HL-60 (cell line): ENCODE measurements at regions not wholly inside any gene's neighbourhood (a gene's known extent, or its start where the extent isn't known, plus 50 kb on each side); places are given as distances from the start of the nearest gene placed in this dataset.

Experiments
- DNase-seq, 2 experiments: peaks; one replicate each; pipeline ENCODE4 v3.0.0-alpha.2; 2010 to 2020; ENCODE audit warnings: low read depth in 1 of 2, low spot score in 1 of 2
- H3K27ac ChIP-seq: fragments of 250-450 bp; sonication (Bioruptor Pico); replicated peaks from 2 replicates; pipeline ENCODE4 v1.5.1; 2020; ENCODE audit warnings: mild to moderate bottlenecking, moderate library complexity
- H3K27me3 ChIP-seq: fragments of 250-450 bp; sonication (Bioruptor Pico); 2 replicates; pipeline ENCODE4 v1.5.1; 2021; ENCODE audit warnings: mild to moderate bottlenecking, moderate library complexity; ENCODE audit not compliant: insufficient read depth, poor library complexity, severe bottlenecking
- H3K4me3 ChIP-seq: replicated peaks from 2 replicates; pipeline ENCODE4 v1.5.1; 2011; ENCODE audit warnings: mild to moderate bottlenecking, control low read depth, low read length; ENCODE audit not compliant: insufficient read depth
- CTCF ChIP-seq: IDR thresholded peaks from one replicate; pipeline ENCODE4 v1.5.1; 2011; ENCODE audit warnings: low read length, control low read depth, inconsistent platforms; ENCODE audit not compliant: insufficient read depth
- GABPA ChIP-seq: IDR thresholded peaks from 2 replicates; pipeline ENCODE4 v1.6.1; 2012; ENCODE audit warnings: low read depth
- POLR2AphosphoS5 ChIP-seq: IDR thresholded peaks from 2 replicates; pipeline ENCODE4 v1.6.1; 2012; ENCODE audit warnings: low read depth
- REST ChIP-seq: IDR thresholded peaks from 2 replicates; pipeline ENCODE4 v1.6.1; 2012; ENCODE audit warnings: low read depth; ENCODE audit not compliant: insufficient replicate concordance
- SPI1 ChIP-seq: IDR thresholded peaks from 2 replicates; pipeline ENCODE4 v1.6.1; 2012; ENCODE audit warnings: low read depth, mild to moderate bottlenecking, borderline replicate concordance

- Histone ChIP-seq H3K27me3 (no peaks in the 10 kb centered on the region), H3K4me3 (no peak overlapping the region), H3K27ac (no peak overlapping the region)
- DNase-seq: peak in 1 of 2 experiments; percentile 33
- peak; percentile 39 for TF ChIP-seq CTCF
- TF ChIP-seq REST: no peak
These were observed 1139.4 kb upstream of the GYPC start for GRCh38 chr2:125516496-125517109.

- DNase-seq: no peak
- Histone ChIP-seq H3K4me3 (no peak overlapping the region), H3K27me3 (no peaks in the 10 kb centered on the region)
These were observed 1129.9 kb upstream of the GYPC start for GRCh38 chr2:125526093-125526492.

GRCh38 chr2:125535089-125535488 lies 1120.9 kb upstream of the GYPC start:
- TF ChIP-seq GABPA (no peak), SPI1 (no peak), CTCF (no peak), POLR2AphosphoS5 (no peak), REST (no peak)
- Histone ChIP-seq H3K4me3 (no peak overlapping the region), H3K27me3 (no peaks in the 10 kb centered on the region), H3K27ac (no peak overlapping the region)
- no peak for DNase-seq

More at GRCh38 chr2:125526093-125526492, 1129.9 kb upstream of the GYPC start:
- TF ChIP-seq CTCF (no peak), REST (no peak), SPI1 (no peak), POLR2AphosphoS5 (no peak)
- H3K27ac ChIP-seq: no peak overlapping the region
